NT2/D1 (cell line): ENCODE measurements at regions not wholly inside any gene's neighbourhood (a gene's known extent, or its start where the extent isn't known, plus 50 kb on each side); places are given as distances from the start of the nearest gene placed in this dataset.

ENCODE experiments used
- SUZ12 ChIP-seq: IDR thresholded peaks from 2 replicates; pipeline ENCODE4 v1.6.1; 2011; ENCODE audit not compliant: insufficient read length, insufficient read depth; ENCODE audit errors: extremely low read depth
- YY1 ChIP-seq: IDR thresholded peaks from 2 replicates; pipeline ENCODE4 v1.6.1; 2011; ENCODE audit not compliant: insufficient read length, insufficient read depth
- ZNF274 ChIP-seq: IDR thresholded peaks from 2 replicates; pipeline ENCODE4 v1.6.1; 2011; ENCODE audit warnings: mild to moderate bottlenecking, low read depth, low read length

GRCh38 chr3:165897137-165897536 is 59.9 kb upstream of the BCHE start:
- TF ChIP-seq ZNF274, result no peak
- no peak for TF ChIP-seq YY1
- TF ChIP-seq SUZ12, result no peak
